CD4-positive, CD25-positive, alpha-beta regulatory T cell (primary cell): ENCODE measurements at regions not wholly inside any gene's neighbourhood (a gene's known extent, or its start where the extent isn't known, plus 50 kb on each side); places are given as distances from the start of the nearest gene placed in this dataset.

Source experiments
- ATAC-seq, 2 donors: fragments of 150-1000 bp; cut with Tn5 transposase; one replicate each; pipeline ENCODE4 v1.10.0; 2021; ENCODE audit warnings: low read depth in 2 of 2, moderate number of reproducible peaks in 2 of 2, moderate library complexity in 1 of 2
- DNase-seq, 3 donors: peaks; one replicate each; pipeline versions ENCODE4 v3.0.0 to v3.0.0-alpha.2; 2012 to 2022; ENCODE audit warnings: mixed read lengths in 1 of 3
- H3K27ac ChIP-seq: one replicate; pipeline ENCODE4 v1.7.0; 2013; ENCODE audit warnings: mild to moderate bottlenecking, low read length; ENCODE audit not compliant: insufficient read depth, poor library complexity, severe bottlenecking
- H3K27me3 ChIP-seq: one replicate; pipeline ENCODE4 v1.7.0; 2013; ENCODE audit warnings: low read length; ENCODE audit not compliant: control insufficient read depth, insufficient read depth
- H3K36me3 ChIP-seq: one replicate; pipeline ENCODE4 v1.7.0; 2013; ENCODE audit warnings: mild to moderate bottlenecking, low read length, moderate library complexity; ENCODE audit not compliant: control insufficient read depth, insufficient read depth
- H3K4me1 ChIP-seq: 2 replicates; pipeline ENCODE4 v1.7.0; 2013; ENCODE audit warnings: mild to moderate bottlenecking, low read length; ENCODE audit not compliant: insufficient read depth, control insufficient read depth, poor library complexity, severe bottlenecking
- H3K4me3 ChIP-seq: one replicate; pipeline ENCODE4 v1.7.0; 2013; ENCODE audit warnings: low read depth, mild to moderate bottlenecking, low read length, moderate library complexity
- H3K9me3 ChIP-seq, 2 experiments: 1 replicate in 1 of 2; 2 replicates in 1 of 2; pipeline ENCODE4 v1.7.0; 2013; ENCODE audit warnings: low read length in 2 of 2, mild to moderate bottlenecking in 1 of 2, moderate library complexity in 1 of 2; ENCODE audit not compliant: control insufficient read depth in 2 of 2
- H3K27ac Mint-ChIP-seq, 3 donors: one replicate each; pipeline ENCODE4 v1.8.0; 2020 to 2022; ENCODE audit warnings: mild to moderate bottlenecking in 3 of 3, mixed read lengths in 3 of 3, moderate library complexity in 2 of 3
- H3K27me3 Mint-ChIP-seq: one replicate; pipeline ENCODE4 v1.8.0; 2022; ENCODE audit warnings: mild to moderate bottlenecking, mixed read lengths
- H3K36me3 Mint-ChIP-seq: one replicate; pipeline ENCODE4 v1.8.0; 2020; ENCODE audit warnings: mixed read lengths
- H3K4me1 Mint-ChIP-seq, 4 donors: one replicate each; pipeline ENCODE4 v1.8.0; 2020 to 2022; ENCODE audit warnings: mixed read lengths in 4 of 4, mild to moderate bottlenecking in 1 of 4
- H3K4me3 Mint-ChIP-seq, 4 donors: one replicate each; pipeline ENCODE4 v1.8.0; 2020 to 2022; ENCODE audit warnings: mild to moderate bottlenecking in 4 of 4, mixed read lengths in 4 of 4, moderate library complexity in 3 of 4
- H3K9me3 Mint-ChIP-seq, 7 donors: one replicate each; pipeline ENCODE4 v1.8.0; 2020 to 2022; ENCODE audit warnings: mixed read lengths in 7 of 7, mild to moderate bottlenecking in 3 of 7, moderate library complexity in 2 of 7

DNA sequence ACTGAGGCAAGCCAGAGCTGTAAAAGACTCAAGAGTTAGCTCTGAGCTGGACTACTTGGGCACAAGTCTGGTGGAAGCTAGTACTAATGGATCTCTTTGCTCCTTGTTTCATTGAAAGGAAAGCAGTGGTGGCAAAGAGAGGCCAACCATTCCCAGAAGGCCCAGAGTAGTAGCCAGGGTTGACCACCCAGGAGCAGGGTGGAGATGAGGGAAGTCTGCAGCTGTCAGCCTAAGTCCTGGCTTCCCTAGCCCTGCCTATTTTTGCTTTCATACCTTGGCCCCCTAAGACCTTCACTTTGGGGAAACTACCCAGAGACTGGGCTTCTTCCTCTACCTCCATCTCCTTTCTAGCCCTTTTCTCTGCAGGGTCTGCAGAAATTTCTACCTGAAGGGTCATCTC, 155.0 kb upstream of the NCAM1 start:
- no peaks in the 10 kb centered on the region for H3K36me3 ChIP-seq
- no peak overlapping the region for H3K4me3 Mint-ChIP-seq
- no peak overlapping the region for H3K27ac ChIP-seq
- no peaks in the 10 kb centered on the region for H3K4me1 Mint-ChIP-seq
- H3K9me3 ChIP-seq = no peaks in the 10 kb centered on the region
- no peak overlapping the region for H3K4me3 ChIP-seq
- no peaks in the 10 kb centered on the region for H3K27me3 ChIP-seq
- H3K36me3 Mint-ChIP-seq = no peaks in the 10 kb centered on the region
- no peaks in the 10 kb centered on the region for H3K4me1 ChIP-seq
- ATAC-seq (no peak), DNase-seq (no peak)
- H3K9me3 Mint-ChIP-seq = peaks cover 0 to 6% (median 1%) of the 10 kb centered on the region in 7 donors
- peaks cover 5% of the 10 kb centered on the region for H3K27me3 Mint-ChIP-seq
- H3K27ac Mint-ChIP-seq = no peak overlapping the region

DNA sequence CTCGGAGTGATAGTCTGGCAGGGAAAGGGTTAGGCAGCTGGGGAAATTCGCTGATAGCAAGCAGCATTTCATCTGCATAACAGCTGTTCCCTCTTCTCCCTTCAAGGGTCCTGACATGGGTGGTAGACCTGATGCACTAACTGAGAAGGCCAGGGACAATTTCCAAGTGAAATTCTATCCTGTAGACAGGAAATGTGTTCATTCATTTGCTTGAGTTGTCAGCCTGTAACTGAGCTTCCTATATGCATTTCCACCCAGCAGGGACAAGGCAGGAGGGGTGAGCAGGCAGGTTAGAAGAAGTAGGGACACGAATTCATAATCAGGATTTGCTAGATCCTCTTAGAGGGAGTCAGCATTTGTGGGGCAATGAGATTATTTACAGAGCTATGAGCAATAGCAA, 154.3 kb upstream of the NCAM1 start:
- H3K4me3 ChIP-seq = no peak overlapping the region
- H3K9me3 Mint-ChIP-seq = peaks cover 0 to 6% (median 1%) of the 10 kb centered on the region in 7 donors
- DNase-seq (no peak), ATAC-seq (no peak)
- no peaks in the 10 kb centered on the region for H3K27me3 ChIP-seq
- no peaks in the 10 kb centered on the region for H3K4me1 ChIP-seq
- no peaks in the 10 kb centered on the region for H3K36me3 ChIP-seq
- no peaks in the 10 kb centered on the region for H3K36me3 Mint-ChIP-seq
- no peaks in the 10 kb centered on the region for H3K9me3 ChIP-seq
- H3K4me1 Mint-ChIP-seq = no peaks in the 10 kb centered on the region
- H3K4me3 Mint-ChIP-seq = no peak overlapping the region
- no peak overlapping the region for H3K27ac Mint-ChIP-seq
- H3K27me3 Mint-ChIP-seq = peaks cover 5% of the 10 kb centered on the region
- H3K27ac ChIP-seq = no peak overlapping the region

- H3K4me1 ChIP-seq = no peaks in the 10 kb centered on the region
- DNase-seq (no peak), ATAC-seq (no peak)
- H3K4me3 ChIP-seq = no peak overlapping the region
- Mint-ChIP-seq H3K27me3 (peaks cover 5% of the 10 kb centered on the region), H3K9me3 (peaks cover 0 to 5% (median 1%) of the 10 kb centered on the region in 7 donors), H3K4me3 (no peak overlapping the region), H3K4me1 (no peaks in the 10 kb centered on the region), H3K27ac (no peak overlapping the region), H3K36me3 (no peaks in the 10 kb centered on the region)
- no peaks in the 10 kb centered on the region for H3K9me3 ChIP-seq
- no peaks in the 10 kb centered on the region for H3K27me3 ChIP-seq
- no peaks in the 10 kb centered on the region for H3K36me3 ChIP-seq
- H3K27ac ChIP-seq = no peak overlapping the region
Measured at GRCh38 chr11:112809429-112809828, 151.8 kb upstream of the NCAM1 start.

DNA sequence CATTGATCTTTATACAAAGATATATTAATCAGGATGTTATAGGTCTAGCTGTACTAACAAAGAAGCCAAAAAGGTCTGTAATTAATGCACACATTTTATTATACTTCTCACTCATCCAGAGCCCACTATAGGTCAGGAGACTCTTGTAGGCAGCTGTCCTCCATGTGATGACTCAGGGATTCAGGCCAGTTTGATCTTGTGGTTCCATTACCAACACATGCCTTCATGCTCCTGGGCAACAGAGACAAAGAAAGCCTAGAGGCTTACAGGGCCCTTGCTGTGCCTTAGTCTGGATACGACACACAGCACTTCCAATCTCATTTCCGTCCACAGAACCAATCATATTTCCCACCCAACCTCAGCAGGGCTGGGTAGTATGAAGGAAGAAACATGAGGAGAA, 150.3 kb upstream of the NCAM1 start:
- Histone ChIP-seq H3K27me3 (peaks cover 1% of the 10 kb centered on the region), H3K4me1 (no peaks in the 10 kb centered on the region), H3K4me3 (no peak overlapping the region), H3K9me3 (no peaks in the 10 kb centered on the region), H3K27ac (no peak overlapping the region), H3K36me3 (no peaks in the 10 kb centered on the region)
- no peaks in the 10 kb centered on the region for H3K36me3 Mint-ChIP-seq
- H3K4me3 Mint-ChIP-seq = no peak overlapping the region
- ATAC-seq = no peak
- H3K27ac Mint-ChIP-seq = no peak overlapping the region
- peaks cover 0 to 5% (median 1%) of the 10 kb centered on the region in 7 donors for H3K9me3 Mint-ChIP-seq
- no peak for DNase-seq
- peaks cover 5% of the 10 kb centered on the region for H3K27me3 Mint-ChIP-seq
- H3K4me1 Mint-ChIP-seq = no peaks in the 10 kb centered on the region

DNA sequence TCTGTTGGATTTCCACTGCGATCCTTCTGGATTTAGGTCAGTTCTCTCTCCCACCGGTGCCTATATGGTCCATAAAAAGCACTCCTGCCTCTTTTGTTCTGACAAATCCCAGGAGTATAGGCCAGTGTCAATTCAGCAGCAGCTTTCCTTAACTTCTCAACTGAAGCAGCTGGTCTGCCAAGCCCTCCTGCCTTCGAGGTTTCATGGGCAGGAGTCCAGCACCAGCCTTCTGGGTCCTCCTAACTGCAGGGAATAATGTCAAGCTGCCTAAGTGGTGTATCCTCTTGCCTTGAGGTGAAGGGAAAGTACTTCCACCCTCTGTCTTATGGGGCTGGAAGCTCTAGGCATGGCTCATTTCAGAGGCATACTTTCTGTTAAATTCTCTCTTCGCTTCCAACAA, 149.4 kb upstream of the NCAM1 start:
- H3K36me3 ChIP-seq = no peaks in the 10 kb centered on the region
- DNase-seq = no peak

DNA sequence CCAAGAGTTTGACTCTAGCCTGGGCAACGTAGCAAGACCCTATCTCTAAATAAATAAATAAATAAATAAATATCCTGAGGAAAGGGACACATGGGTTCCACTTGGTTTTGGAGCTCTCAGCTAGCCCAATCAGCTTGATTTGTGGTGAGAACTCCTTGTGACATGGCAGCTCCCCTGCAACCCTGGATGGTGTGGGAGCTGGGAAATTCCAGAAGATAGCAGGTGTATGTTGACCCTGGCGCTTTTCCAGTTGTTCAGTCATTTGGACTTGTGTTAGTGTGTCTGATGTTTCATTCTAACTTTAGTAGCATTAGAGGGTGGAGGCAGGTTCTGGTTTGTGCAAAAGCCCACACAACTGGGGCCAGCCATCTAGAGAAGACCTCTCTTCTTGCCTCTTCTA, 148.5 kb upstream of the NCAM1 start:
- Histone ChIP-seq H3K4me3 (no peak overlapping the region), H3K9me3 (no peaks in the 10 kb centered on the region), H3K27me3 (peaks cover 1% of the 10 kb centered on the region), H3K4me1 (no peaks in the 10 kb centered on the region), H3K36me3 (no peaks in the 10 kb centered on the region), H3K27ac (no peak overlapping the region)
- H3K4me3 Mint-ChIP-seq = no peak overlapping the region
- ATAC-seq (no peak), DNase-seq (no peak)
- no peaks in the 10 kb centered on the region for H3K27me3 Mint-ChIP-seq
- H3K4me1 Mint-ChIP-seq = no peaks in the 10 kb centered on the region
- peaks cover 0 to 5% (median 1%) of the 10 kb centered on the region in 7 donors for H3K9me3 Mint-ChIP-seq
- H3K36me3 Mint-ChIP-seq = no peaks in the 10 kb centered on the region
- no peak overlapping the region for H3K27ac Mint-ChIP-seq

More for the DNA sequence above, 149.4 kb upstream of the NCAM1 start:
- H3K4me1 ChIP-seq = no peaks in the 10 kb centered on the region
- no peak for ATAC-seq
- Mint-ChIP-seq H3K27me3 (peaks cover 3% of the 10 kb centered on the region), H3K4me1 (no peaks in the 10 kb centered on the region), H3K9me3 (peaks cover 0 to 5% (median 1%) of the 10 kb centered on the region in 7 donors), H3K4me3 (no peak overlapping the region), H3K36me3 (no peaks in the 10 kb centered on the region), H3K27ac (no peak overlapping the region)
- H3K27me3 ChIP-seq = peaks cover 1% of the 10 kb centered on the region
- H3K27ac ChIP-seq = no peak overlapping the region
- H3K4me3 ChIP-seq = no peak overlapping the region
- no peaks in the 10 kb centered on the region for H3K9me3 ChIP-seq

DNA sequence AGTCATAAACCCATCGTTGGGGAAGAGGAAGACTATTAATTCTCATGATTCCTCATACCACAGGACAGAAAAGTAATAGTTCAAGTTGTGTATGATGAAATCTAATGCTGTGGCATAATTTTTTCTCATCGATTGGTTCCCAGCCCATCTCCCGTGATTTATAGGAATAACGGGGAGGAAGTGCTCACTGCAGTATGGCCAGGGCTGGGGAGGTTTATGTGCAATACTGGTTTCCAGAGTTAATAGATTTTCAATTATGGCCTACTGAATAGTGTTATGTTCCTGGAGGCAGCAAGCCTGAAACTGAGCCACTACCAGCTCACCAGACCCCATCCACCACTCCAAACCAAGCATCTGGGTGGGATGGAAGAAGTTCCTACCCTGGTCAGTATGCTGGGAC, 147.1 kb upstream of the NCAM1 start:
- H3K27ac Mint-ChIP-seq = no peak overlapping the region
- ATAC-seq (no peak), DNase-seq (no peak)
- Histone ChIP-seq H3K4me3 (no peak overlapping the region), H3K4me1 (no peaks in the 10 kb centered on the region), H3K36me3 (no peaks in the 10 kb centered on the region), H3K9me3 (no peaks in the 10 kb centered on the region), H3K27ac (no peak overlapping the region), H3K27me3 (peaks cover 1% of the 10 kb centered on the region)
- peaks cover 0 to 5% (median 1%) of the 10 kb centered on the region in 7 donors for H3K9me3 Mint-ChIP-seq
- H3K36me3 Mint-ChIP-seq = no peaks in the 10 kb centered on the region
- no peaks in the 10 kb centered on the region for H3K27me3 Mint-ChIP-seq
- no peak overlapping the region for H3K4me3 Mint-ChIP-seq
- H3K4me1 Mint-ChIP-seq = no peaks in the 10 kb centered on the region

- H3K27me3 Mint-ChIP-seq = no peaks in the 10 kb centered on the region
- Histone ChIP-seq H3K9me3 (no peaks in the 10 kb centered on the region), H3K27me3 (peaks cover 1% of the 10 kb centered on the region), H3K4me1 (no peaks in the 10 kb centered on the region), H3K4me3 (no peak overlapping the region), H3K36me3 (no peaks in the 10 kb centered on the region), H3K27ac (no peak overlapping the region)
- H3K9me3 Mint-ChIP-seq = peaks cover 0 to 5% (median 0%) of the 10 kb centered on the region in 7 donors
- no peak for ATAC-seq
- no peaks in the 10 kb centered on the region for H3K4me1 Mint-ChIP-seq
- DNase-seq = no peak
- H3K4me3 Mint-ChIP-seq = no peak overlapping the region
- H3K36me3 Mint-ChIP-seq = no peaks in the 10 kb centered on the region
- H3K27ac Mint-ChIP-seq = no peak overlapping the region
Measured at GRCh38 chr11:112817376-112817775, 143.8 kb upstream of the NCAM1 start.
